GM19324 (cell line): ENCODE measurements at regions not wholly inside any gene's neighbourhood (a gene's known extent, or its start where the extent isn't known, plus 50 kb on each side); places are given as distances from the start of the nearest gene placed in this dataset.
A peak's percentile ranks its signal among the peaks of the same experiment; 100 is the strongest.

Experiments used
- ATAC-seq: cut with Tn5 transposase; IDR thresholded peaks from one replicate; pipeline ENCODE4 v1.9.1; 2021; ENCODE audit warnings: mild to moderate bottlenecking, moderate library complexity; ENCODE audit not compliant: unreplicated experiment, low FRiP score

DNA sequence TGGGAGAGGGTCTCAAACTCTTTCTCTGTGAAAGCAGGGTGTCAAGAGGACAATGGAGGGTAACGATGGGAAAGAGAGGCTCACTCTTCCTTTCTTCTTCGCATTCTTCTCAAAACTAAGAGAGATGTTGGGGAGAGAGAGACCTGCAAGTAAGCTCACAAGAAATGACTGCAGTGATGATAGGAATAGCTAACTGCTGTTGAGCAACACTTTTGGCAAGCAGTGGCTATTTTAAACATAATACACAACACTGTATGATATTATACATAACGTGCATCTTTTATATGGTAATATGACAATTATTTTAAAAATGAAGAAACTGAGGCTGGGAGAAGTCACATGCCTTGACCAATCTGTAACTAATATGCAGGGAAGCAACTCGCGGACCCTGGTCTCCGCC lies 247.5 kb downstream of the CMPK2 start:
- no peak for ATAC-seq

DNA sequence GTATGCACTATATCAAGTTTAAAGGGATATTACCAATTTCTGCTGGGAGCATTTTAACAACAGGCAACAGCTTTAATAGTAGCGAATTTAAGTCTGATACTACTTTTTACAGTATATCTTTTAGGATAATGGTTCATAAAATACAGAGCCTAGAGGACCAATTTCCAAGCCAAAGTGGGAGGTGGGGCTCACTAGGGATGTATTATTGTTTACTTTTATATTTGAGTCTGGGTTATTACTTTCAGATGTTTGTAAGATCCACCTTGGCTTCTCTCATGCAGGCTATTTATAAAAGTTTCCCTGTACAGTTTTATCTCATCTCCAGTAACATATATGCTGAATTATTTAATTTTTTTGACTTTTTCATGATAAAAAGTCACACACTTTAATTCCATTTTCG lies 242.0 kb downstream of the CMPK2 start:
- ATAC-seq = no peak

DNA sequence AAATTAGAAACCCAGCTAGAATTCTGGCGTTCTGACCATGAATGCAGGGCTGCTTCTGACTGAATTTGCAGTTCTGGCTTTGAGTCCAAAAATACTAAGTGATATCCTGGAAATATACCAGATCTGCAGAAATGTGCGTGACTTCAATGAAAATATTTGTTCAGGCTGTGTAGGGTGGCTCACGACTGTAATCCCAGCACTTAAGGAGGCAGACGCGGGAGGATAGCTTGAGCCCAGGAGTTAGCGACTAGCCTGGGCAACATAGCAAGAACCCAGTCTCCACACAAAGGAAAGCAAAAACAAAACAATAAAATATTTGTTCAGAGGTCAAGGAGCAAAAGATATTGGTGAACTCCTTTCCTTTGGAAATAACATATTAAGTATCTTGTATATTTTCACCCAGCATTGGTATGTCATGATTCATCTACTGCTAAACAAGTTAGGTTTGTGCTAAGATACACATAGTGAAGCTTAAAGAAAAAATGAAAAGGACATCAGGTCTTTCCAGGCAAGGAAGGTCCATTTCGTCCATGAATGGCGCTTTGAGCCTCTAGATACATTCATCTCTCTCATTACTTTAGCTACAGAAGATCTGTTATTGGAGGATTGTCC lies 239.2 kb downstream of the CMPK2 start:
- ATAC-seq = no peak

DNA sequence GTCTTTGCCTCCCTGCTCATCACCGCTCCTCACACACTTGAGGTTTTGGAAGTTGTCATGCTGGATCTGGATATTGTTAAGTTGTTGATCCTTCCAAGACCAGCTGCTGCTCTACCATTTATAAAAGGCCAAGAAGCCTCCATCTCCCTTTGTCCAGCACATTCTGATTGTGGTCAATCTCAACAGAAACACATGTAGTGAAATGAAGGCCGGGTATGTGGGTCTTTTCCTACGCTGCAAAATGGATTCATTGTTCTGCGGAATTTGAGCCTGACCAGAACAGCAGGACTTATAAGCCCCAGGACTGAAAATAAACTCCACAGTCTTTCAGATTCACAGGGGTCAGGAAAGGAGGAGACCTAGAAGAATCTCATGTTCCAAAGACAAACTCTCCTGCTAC lies 238.4 kb downstream of the CMPK2 start:
- ATAC-seq = no peak

DNA sequence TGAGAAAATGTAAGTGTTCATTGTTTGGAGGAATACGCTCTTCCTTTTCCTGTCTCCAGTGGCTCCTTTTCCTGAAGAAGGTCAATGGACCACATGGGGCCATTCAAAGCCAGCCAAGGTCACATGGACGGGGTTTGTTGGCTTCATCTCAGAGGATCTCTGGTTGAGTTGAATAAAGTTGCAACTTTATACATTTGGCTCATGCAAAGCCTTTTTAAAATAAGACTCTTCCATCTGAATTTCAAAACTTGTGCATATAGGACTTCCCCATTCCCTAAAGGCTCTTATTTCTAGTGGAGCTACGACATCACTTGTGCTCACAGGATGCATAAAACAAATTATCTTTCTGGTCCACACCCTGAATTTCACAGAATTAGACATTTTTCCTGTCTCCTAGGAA lies 235.5 kb downstream of the CMPK2 start:
- no peak for ATAC-seq

DNA sequence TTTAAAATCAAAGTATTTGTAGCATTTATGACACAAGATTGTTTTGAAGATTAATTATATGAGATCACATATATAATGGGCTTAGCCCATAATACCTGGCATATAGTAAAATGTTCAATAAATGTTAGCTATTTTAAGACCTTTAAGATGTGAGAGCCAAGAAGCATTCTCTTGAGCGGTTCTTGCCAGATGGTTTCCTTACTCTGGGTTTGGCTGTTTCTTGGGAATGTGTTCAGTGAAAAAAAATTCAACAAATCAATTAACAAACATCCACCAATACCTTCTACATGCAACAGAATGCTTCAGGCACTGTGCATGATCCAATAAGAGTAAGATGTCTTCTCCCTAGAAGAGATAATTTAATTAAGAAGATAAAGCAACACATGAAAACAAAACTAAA lies 230.4 kb downstream of the CMPK2 start:
- ATAC-seq = no peak

DNA sequence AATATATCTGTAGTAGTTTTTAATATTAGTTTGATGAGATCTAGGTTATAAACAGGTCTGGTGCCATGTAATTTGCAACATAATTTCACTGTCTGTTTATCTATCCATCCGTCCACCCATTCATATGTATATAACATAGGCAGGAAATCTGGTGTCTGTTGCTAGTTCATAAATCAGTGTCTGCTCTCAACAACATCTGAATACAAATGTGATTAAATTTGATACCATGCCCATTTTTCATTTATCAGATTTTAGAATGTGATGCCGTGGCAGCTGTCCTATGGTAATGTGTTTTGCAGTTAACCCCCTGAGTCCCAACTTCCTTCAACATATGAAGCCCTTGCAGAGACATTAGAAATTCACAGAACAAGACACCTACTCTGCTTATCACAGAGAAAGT lies 228.4 kb downstream of the CMPK2 start:
- no peak for ATAC-seq

DNA sequence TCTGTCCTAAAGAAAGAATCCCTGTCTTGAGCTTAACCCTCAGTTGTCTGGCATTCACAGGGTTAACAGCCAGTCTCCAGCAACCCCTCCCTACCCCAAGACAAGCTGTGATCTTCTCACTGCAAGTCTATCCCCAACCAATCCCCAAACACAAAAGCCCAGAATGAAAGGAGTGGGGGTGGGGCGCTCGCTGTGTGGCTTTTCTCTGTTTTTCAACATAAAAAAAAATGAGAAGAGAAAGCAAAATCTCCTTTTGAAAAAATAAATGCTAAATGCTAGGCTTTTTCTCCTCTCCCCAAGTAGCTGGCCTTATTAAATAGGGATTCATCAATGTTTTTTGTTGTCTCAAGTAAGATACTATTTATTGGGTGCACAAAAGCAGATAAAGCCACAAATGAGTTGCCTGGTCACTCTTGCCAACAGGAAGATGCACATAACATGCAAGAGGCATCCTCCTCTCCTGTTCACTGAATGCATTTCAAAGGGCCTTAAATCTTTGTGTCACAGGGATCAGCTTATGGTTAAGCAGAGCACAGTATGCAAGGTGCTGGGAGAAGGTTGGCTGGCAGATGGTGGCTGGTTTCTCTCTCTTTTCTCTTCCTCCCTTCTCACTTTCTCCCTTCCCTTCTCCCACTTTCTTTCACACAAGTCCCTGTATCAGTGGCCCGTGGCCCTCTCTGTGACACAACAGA lies 225.6 kb downstream of the CMPK2 start:
- no peak for ATAC-seq

DNA sequence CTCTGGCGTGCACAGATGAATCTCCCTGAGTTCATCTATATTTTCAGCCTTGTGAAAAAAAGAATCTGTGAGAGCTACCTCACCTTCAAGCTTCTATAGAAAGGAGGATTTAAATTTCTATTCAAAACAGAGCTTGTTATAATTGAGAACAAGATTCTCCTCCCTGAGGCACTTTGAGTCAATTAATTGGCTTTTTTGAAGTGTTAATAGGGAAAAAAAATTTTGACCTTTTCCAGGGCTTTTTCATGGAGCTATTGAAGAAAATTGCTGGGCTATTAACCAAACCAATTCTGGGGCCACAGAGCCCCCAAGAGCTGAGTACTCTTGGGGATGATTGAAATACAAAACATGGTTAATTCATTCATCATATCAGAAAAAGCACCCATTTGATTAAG lies 225.1 kb downstream of the CMPK2 start:
- ATAC-seq = no peak

DNA sequence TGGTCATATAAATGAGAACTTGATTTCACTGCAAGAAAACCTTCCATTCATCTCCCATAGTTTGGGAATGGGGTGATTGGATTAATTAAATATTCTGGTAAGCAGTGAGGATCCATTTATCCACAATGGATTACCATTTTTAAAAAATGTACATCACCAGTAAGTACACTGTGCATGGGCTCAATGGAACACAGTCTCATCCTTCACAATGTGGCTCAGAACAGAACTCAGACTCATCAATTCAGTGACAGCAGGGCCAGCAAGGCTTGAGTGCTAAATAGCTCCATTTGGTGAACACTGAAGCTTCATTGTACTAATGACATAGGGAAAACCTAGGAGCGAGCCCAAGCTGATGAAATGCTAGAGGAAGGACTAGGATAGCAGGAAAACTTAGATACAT lies 223.8 kb downstream of the CMPK2 start:
- ATAC-seq = no peak

DNA sequence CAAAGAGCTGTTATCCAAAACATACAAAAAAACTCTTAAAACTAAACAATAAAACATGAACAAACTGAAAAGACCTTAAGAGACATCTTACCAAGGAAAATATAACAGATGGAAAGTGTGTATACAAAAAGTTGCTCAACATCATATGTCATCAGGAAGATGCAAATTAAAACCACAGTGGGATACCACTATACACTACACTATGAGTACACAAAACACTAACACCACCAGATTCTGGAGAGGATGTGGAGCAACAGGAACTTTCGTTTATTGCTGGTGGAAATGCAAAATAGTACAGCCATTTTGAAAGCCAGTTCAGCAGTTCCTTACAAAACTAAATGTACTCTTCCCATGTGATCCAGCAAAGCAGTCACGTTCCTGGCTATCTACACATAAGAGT lies 221.4 kb downstream of the CMPK2 start:
- no peak for ATAC-seq

DNA sequence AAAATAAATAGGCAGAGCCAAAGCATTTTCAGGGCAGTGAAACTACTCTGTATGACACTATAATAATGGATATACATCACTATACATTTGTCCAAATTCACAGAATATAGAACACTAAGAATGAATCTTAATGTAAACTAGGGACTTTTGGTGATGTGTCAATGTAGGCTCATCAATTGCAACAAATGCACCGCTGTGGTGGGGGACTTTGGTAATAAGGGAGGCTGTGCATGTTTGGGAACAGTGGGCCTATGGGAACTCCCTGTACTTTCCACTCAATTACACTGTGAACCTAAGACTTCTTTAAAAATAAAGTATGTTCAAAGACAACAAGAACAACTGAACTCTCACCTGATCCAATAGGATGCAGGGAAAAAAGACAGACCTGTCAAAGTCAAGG lies 220.7 kb downstream of the CMPK2 start:
- ATAC-seq = no peak

DNA sequence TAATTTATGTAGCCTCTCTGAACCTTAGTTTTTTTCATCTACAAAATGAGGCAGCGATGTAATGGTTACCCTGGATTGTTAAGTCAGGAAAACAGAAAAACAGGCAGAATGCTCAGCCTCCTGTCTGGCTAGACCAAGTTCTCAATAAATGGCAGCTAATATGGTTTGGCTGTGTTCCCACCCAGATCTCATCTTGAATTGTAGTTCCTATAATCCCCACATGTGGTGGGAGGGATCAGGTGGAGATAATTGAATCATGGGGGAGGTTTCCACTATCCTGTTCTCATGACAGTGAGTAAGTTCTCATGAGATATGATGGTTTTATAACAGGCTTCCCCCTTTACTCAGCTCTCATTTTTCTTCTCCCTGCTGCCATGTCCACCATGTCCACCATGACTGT lies 220.0 kb downstream of the CMPK2 start:
- no peak for ATAC-seq

DNA sequence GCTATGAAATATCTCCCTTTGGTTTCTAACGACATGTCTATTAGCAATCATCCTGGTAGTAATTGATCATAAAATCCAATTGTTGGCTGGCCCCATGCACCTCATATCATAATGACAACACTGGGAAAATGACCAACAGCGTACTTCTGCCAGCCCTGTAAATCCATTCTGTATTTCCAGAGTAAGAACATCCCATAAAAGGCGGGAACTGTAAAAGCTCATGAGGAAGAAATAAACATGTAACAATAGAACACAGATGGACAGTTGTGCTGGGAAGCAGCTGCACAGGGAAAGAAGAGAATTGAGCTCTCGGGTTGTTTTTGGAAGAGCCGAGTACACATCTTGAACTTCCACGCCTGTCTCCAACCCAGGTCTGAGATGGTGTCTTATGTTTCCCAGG lies 218.7 kb downstream of the CMPK2 start:
- ATAC-seq = no peak

DNA sequence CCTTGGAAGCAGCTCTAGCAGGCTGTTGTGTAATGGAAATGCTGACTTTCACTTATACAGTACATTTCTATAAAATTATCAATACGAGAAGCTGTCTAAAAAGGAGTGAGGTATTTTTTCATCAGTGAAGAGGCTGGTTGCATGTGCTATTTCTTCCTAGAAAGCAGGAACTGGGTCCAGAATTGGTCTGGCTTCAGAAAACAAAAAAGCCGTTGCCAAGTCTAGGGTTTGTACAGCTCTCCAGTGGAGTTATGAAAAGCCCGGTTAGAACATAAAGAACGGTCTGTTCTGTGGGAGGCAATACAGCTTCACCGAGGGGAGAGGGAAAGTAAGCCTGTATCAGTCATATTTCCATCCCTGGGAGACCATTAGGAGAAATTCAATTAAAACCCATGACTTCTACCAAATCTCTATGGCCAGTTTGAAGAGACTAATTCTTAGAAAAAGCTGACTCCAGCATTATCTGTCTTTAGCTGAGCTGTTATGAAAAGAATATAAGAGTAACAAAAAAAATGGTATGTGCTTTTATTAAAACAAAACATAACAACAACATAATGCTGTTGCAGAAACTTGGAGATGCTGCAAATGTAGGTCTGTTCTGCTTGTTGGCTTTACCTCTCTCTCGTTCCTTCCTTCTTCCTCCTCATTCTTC lies 217.0 kb downstream of the CMPK2 start:
- ATAC-seq = no peak

DNA sequence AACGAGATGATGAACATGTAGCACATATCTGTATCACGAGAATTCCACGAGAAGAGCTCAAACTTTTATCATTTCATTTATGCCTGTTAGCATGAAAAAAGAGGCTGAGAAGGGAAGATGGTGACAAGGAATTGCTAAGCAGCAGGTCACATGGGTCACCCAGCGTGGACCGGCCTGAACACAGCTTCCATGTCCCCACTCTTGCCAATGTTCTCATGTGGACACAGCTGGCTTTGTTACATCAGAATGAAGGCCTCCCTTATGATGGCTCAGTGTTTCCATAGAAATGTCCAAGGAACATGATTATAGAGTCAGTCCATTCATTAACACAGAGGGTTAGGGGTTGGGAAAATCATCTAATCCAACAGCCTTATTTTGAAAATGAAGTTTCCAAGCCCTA lies 215.4 kb downstream of the CMPK2 start:
- no peak for ATAC-seq

DNA sequence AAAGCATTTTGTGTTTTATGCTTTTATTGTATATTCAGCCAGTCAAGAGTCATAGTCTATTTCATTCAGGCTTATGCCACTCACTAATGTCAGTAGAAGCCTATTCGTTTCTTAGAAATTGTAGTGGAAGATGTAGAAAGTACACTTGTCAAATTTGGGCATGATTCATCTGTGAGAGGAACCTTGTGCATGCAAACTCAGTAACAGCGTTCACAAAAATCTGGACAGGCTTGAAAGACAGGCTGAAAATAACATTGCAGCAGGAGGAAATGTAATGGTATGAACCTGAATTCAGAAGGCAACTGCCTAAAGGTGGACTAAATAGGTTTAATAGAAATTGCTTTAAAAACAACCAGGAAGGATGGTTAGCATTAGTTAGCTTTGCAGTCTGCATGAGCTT lies 213.5 kb downstream of the CMPK2 start:
- ATAC-seq = no peak

DNA sequence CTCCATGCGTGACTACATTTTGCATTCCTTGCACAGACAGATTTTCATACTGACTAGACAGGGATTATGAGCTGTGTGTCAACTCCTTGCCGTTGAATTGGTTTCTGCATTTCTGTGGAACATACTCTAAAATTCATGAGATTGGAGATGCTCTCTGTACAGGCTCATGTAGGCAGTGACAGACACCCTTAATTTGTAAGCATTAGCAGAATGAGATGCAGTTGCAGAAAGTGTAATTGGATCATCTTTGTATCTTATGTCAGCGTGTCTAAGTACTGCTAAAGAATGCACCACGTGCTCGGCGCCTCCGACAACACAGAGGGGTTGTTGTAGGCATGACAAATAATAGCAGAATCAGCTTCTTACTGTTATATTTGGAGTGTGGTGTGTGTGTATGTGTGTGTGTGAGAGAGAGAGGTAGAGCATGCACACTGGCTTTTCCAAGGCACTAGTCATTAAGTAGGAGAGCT lies 212.4 kb downstream of the CMPK2 start:
- no peak for ATAC-seq

DNA sequence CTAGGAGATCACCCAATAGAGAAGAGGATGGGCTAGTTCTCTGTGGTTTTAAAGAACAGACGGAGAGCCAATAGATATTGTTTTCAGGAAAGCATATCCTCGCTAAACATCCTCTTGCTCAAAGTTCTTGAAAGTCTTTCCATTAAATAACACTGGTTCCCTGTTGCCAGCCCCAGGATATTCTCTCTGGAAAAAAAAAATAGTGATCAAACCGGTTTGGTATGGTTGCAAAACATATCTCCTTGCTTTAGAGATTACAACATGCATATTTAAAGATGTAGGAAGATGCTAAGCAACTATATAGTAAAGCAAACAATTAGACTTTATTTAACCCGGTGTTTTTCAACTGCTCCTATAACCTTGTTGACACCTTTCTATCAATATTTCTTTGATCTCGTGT lies 211.4 kb downstream of the CMPK2 start:
- no peak for ATAC-seq

DNA sequence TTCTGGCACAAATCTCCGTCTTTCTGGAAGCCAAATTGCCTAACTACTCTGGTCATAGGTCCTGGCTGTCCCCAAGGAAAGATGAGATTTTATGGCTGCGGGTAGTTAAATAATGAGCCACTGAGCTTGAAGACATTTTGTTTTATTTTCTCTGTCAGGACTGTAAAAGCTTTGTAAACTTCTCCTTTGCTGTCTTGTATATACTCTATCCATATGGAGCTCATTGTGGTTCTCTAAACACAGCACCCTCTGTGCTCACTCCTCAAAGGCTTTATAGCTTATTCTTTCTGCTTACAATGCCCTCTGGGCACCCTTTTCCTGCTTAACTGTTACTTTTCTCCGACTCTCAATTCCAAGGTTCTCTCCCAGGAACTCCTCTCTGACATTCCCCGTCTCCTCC lies 209.1 kb downstream of the CMPK2 start:
- no peak for ATAC-seq

DNA sequence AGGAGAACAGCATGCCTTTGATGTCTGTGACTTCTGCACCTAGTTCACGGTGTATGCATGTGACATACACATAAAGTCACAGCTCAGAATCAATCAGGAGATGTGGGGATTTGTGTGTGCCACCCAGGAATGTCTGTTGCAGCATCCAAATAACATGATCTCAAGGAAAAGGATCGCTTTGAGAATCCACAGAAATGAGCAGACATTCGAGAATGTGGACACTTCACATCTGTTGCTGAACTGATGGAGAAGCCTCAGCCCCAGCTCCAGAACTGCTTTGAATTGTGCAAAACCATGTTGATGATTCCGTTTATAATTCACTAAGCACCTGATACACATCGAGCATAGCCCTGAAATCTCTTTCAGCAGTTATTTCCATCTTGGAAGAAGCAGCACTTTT lies 208.6 kb downstream of the CMPK2 start:
- no peak for ATAC-seq

DNA sequence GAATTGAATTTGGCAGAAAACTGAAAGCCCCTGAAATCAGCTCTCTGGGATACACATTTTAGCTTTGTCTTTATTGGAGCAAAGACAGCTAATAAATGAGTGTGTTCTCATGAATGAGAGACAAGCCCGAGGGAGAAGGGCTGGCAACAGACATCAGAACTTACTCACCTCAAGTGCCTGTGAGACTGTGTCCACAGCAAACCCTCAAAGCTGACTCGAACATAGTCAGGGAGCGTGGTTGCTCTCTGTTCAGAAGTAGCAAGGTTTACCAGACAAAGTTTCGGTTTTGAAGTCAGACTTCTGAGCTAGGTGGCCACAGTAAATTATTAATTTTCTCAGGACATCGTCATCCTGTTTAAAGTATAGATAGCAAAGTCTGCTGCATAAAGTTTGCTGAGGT lies 207.9 kb downstream of the CMPK2 start:
- ATAC-seq = peak; percentile 98
